A673 (cell line): ENCODE measurements at regions not wholly inside any gene's neighbourhood (a gene's known extent, or its start where the extent isn't known, plus 50 kb on each side); places are given as distances from the start of the nearest gene placed in this dataset.
A peak's percentile ranks its signal among the peaks of the same experiment; 100 is the strongest.

Experiments used
- BruUV-seq: library from RNA; stranded (reverse); fragments of 400-500 nt; replicated peaks from 2 replicates; lab custom pipeline; 2021; lab: Mats Ljungman, UMichigan
- CTCF ChIA-PET: fragments of 300-600 bp; sonication (Branson Sonifier 250); formaldehyde crosslinking; loops from one replicate; lab custom pipeline; 2022; ENCODE audit warnings: antibody characterized with exemption; lab: Charles Lee
- POLR2A ChIA-PET: fragments of 300-600 bp; sonication (Branson Sonifier 250); formaldehyde crosslinking; loops from one replicate; lab custom pipeline; 2022; ENCODE audit warnings: antibody characterized with exemption; ENCODE audit not compliant: low non-redundant PET; lab: Charles Lee
- DNase-seq: peaks from one replicate; pipeline ENCODE4 v3.0.0-alpha.2; 2015; ENCODE audit warnings: low spot score
- H3K27ac ChIP-seq: fragments of 200-600 bp; sonication (generic); 2 replicates; pipeline ENCODE4 v1.5.1; 2016; ENCODE audit warnings: mixed run types, low read depth, mild to moderate bottlenecking, mixed read lengths, antibody characterized with exemption, low read length; ENCODE audit not compliant: poor library complexity, severe bottlenecking
- H3K27me3 ChIP-seq: fragments of 200-600 bp; sonication (generic); replicated peaks from 2 replicates; pipeline ENCODE4 v1.6.1; 2017; ENCODE audit warnings: mixed run types, low read depth, mild to moderate bottlenecking, mixed read lengths, antibody characterized with exemption, low read length; ENCODE audit not compliant: insufficient read depth, poor library complexity
- H3K36me3 ChIP-seq: fragments of 200-600 bp; sonication (generic); 2 replicates; pipeline ENCODE4 v1.6.1; 2016; ENCODE audit warnings: mixed run types, mild to moderate bottlenecking, mixed read lengths, antibody characterized with exemption, low read length; ENCODE audit not compliant: insufficient read depth, poor library complexity, severe bottlenecking
- H3K4me1 ChIP-seq: fragments of 200-600 bp; sonication (generic); 2 replicates; pipeline ENCODE4 v1.6.1; 2017; ENCODE audit warnings: mixed run types, mild to moderate bottlenecking, mixed read lengths, antibody characterized with exemption, low read length; ENCODE audit not compliant: insufficient read depth, poor library complexity, severe bottlenecking
- H3K4me3 ChIP-seq: fragments of 200-600 bp; sonication (generic); 2 replicates; pipeline ENCODE4 v1.5.1; 2016; ENCODE audit warnings: low read depth, mixed run types, mild to moderate bottlenecking, mixed read lengths, low read length; ENCODE audit not compliant: poor library complexity, severe bottlenecking
- H3K9me3 ChIP-seq: fragments of 200-600 bp; sonication (generic); 2 replicates; pipeline ENCODE4 v1.6.1; 2016; ENCODE audit warnings: mixed run types, low read depth, mild to moderate bottlenecking, mixed read lengths, antibody characterized with exemption, low read length; ENCODE audit not compliant: poor library complexity, severe bottlenecking
- CTCF ChIP-seq: fragments of 300-800, 200-600 bp; sonication (generic); conservative IDR thresholded peaks from 2 replicates; pipeline ENCODE4 v1.5.1; 2017; ENCODE audit warnings: low read depth, mild to moderate bottlenecking, antibody characterized with exemption, low read length, moderate library complexity, mixed read lengths
- EZH2 ChIP-seq: fragments of 200-600 bp; sonication (generic); IDR thresholded peaks from 2 replicates; pipeline ENCODE4 v1.6.1; 2017; ENCODE audit warnings: borderline replicate concordance, low read depth, mild to moderate bottlenecking, mixed read lengths, antibody characterized with exemption, low read length; ENCODE audit not compliant: poor library complexity, severe bottlenecking
- intact Hi-C: fragments of 100-400 bp; cut with micrococcal nuclease; formaldehyde crosslinking; loops from one replicate; pipeline ENCODE4 v1.10.0; 2022; ENCODE audit not compliant: unreplicated experiment

DNA sequence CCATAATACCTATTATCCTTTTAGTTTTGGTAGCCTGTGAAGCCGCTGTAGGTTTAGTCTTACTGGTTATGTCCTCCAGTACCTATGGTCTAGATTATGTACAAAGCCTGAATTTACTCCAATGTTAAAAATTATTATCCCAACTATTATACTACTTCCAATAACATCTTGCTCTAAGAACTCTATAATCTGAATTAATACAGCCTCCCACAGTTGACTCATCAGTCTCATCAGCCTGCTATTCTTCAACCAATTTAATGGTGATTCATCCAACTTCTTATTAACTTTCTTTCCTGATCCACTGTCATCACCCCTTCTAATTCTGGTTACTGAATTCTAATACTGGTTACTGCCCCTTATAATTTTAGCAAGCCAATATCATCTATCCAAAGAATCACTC is 370.3 kb upstream of the OPRM1 start:
- ChIA-PET POLR2A (no interaction called here), CTCF (no interaction called here)
- no peaks in the 10 kb centered on the region for H3K4me1 ChIP-seq
- no peak overlapping the region for H3K4me3 ChIP-seq
- H3K27me3 ChIP-seq, result no peaks in the 10 kb centered on the region
- peak; percentile 15 for DNase-seq
- TF ChIP-seq EZH2, result no peak
- no peak for TF ChIP-seq CTCF
- no peak overlapping the region for H3K27ac ChIP-seq
- H3K36me3 ChIP-seq, result no peaks in the 10 kb centered on the region
- BruUV-seq, result no TSS peak
- no peaks in the 10 kb centered on the region for H3K9me3 ChIP-seq
- intact Hi-C loops, result no loop called here

GRCh38 chr6:153662982-153663381 is 376.1 kb upstream of the OPRM1 start:
- CTCF ChIA-PET, result no interaction called here

GRCh38 chr6:153645326-153645725 is 393.7 kb upstream of the OPRM1 start:
- no peak overlapping the region for H3K27ac ChIP-seq
- no peak for DNase-seq
- intact Hi-C loops, result no loop called here
- H3K27me3 ChIP-seq, result no peaks in the 10 kb centered on the region
- H3K4me1 ChIP-seq, result no peaks in the 10 kb centered on the region
- no peaks in the 10 kb centered on the region for H3K9me3 ChIP-seq
- ChIA-PET POLR2A (no interaction called here), CTCF (no interaction called here)
- no peak overlapping the region for H3K4me3 ChIP-seq
- H3K36me3 ChIP-seq, result no peaks in the 10 kb centered on the region
- TF ChIP-seq CTCF (no peak), EZH2 (no peak)
- no TSS peak for BruUV-seq

More at GRCh38 chr6:153662982-153663381, 376.1 kb upstream of the OPRM1 start:
- peak; percentile 23 for DNase-seq
- Histone ChIP-seq H3K36me3 (no peaks in the 10 kb centered on the region), H3K27me3 (no peaks in the 10 kb centered on the region), H3K27ac (no peak overlapping the region), H3K9me3 (no peaks in the 10 kb centered on the region), H3K4me1 (no peaks in the 10 kb centered on the region), H3K4me3 (no peak overlapping the region)
- no peak for TF ChIP-seq EZH2
- TF ChIP-seq CTCF, result peak; percentile 37
- POLR2A ChIA-PET, result no interaction called here
- intact Hi-C loops, result no loop called here
- no TSS peak for BruUV-seq
